ENCODE measurements at regions not wholly inside any gene's neighbourhood (a gene's known extent, or its start where the extent isn't known, plus 50 kb on each side); places are given as distances from the start of the nearest gene placed in this dataset.

DNA sequence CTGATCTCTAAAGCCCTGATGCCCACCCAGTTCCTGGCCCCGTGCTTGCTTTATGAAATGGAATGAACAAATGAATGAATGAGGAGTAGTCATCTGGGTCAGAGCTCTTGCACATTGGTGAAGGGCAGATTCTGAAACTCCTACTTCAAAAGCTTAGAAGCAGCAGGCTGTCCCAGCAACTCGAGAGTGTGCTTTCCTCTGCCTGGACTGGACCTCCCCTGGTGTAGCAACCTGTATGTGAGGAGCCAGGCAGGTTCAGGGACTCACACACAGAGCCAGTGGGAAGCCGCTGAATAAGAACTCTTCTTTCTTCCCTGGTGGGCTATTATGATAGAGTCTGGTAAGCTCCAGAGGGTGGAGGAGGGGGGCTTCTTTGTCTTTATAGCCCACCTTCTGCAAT is 396.4 kb downstream of the CDK5RAP2 start:
- no peak for TF ChIP-seq CTCF (IDR thresholded peaks at IDR 0.05; ENCODE audit: low read length)
- no peak for TF ChIP-seq EZH2 (IDR thresholded peaks at IDR 0.05; ENCODE audit: borderline replicate concordance, low read length)

Data from OCI-LY1 (cell line).